Right atrium auricular region (tissue), 2 donors: ENCODE measurements at regions not wholly inside any gene's neighbourhood (a gene's known extent, or its start where the extent isn't known, plus 50 kb on each side); places are given as distances from the start of the nearest gene placed in this dataset.

Source experiments
- DNase-seq: peaks from one replicate; pipeline ENCODE4 v3.0.0-alpha.2; 2019; ENCODE audit warnings: low spot score
- H3K27ac ChIP-seq, 2 donors: fragments of 200-600 bp; sonication (generic); 1 replicate in 1 of 2; 2 replicates in 1 of 2; pipeline ENCODE4 v1.5.1; 2016 to 2019
- H3K27me3 ChIP-seq, 2 donors: fragments of 200-600 bp; sonication (generic); one replicate each; pipeline versions ENCODE4 v1.5.1 to v1.6.0; 2017 to 2019
- H3K36me3 ChIP-seq: fragments of 200-600 bp; sonication (generic); one replicate; pipeline ENCODE4 v1.5.1; 2016
- H3K4me1 ChIP-seq, 2 donors: fragments of 200-600 bp; sonication (generic); one replicate each; pipeline versions ENCODE4 v1.5.1 to v1.6.0; 2017 to 2019
- H3K4me3 ChIP-seq, 2 donors: fragments of 200-600 bp; sonication (generic); 1 replicate in 1 of 2; 2 replicates in 1 of 2; pipeline ENCODE4 v1.5.1; 2017 to 2019; ENCODE audit warnings: mild to moderate bottlenecking in 1 of 2, moderate library complexity in 1 of 2
- H3K9me3 ChIP-seq, 2 donors: fragments of 200-600 bp; sonication (generic); one replicate each; pipeline ENCODE4 v1.5.1; 2019
- CTCF ChIP-seq, 2 donors: fragments of 200-600 bp; sonication (generic); IDR thresholded peaks; one replicate each; pipeline ENCODE4 v1.5.1; 2019; ENCODE audit warnings: antibody characterized with exemption in 2 of 2

GRCh38 chr14:46147452-46147851 lies 504.1 kb downstream of the RPL10L start:
- Histone ChIP-seq H3K9me3 (peaks cover 0 to 4% of the 10 kb centered on the region in 2 donors), H3K27me3 (no peaks in the 10 kb centered on the region), H3K36me3 (no peaks in the 10 kb centered on the region), H3K4me1 (no peaks in the 10 kb centered on the region), H3K4me3 (no peak overlapping the region), H3K27ac (no peak overlapping the region)
- no peak for TF ChIP-seq CTCF (IDR thresholded peaks at IDR 0.05)
- no peak for DNase-seq

- no peak overlapping the region for H3K4me3 ChIP-seq
- H3K27ac ChIP-seq: no peak overlapping the region
- no peaks in the 10 kb centered on the region for H3K27me3 ChIP-seq
- H3K4me1 ChIP-seq: no peaks in the 10 kb centered on the region
- H3K9me3 ChIP-seq: peaks cover 0 to 4% of the 10 kb centered on the region in 2 donors
- no peaks in the 10 kb centered on the region for H3K36me3 ChIP-seq
- DNase-seq: no peak
- TF ChIP-seq CTCF (IDR thresholded peaks at IDR 0.05): no peak
These were observed 504.6 kb downstream of the RPL10L start for GRCh38 chr14:46147024-46147423.

- TF ChIP-seq CTCF (IDR thresholded peaks at IDR 0.05): no peak
- Histone ChIP-seq H3K27ac (no peak overlapping the region), H3K9me3 (no peaks in the 10 kb centered on the region), H3K36me3 (no peaks in the 10 kb centered on the region), H3K27me3 (no peaks in the 10 kb centered on the region), H3K4me3 (no peak overlapping the region), H3K4me1 (no peaks in the 10 kb centered on the region)
- no peak for DNase-seq
These were observed 511.1 kb downstream of the RPL10L start for GRCh38 chr14:46140445-46140844.

GRCh38 chr14:46139649-46140048 lies 511.9 kb downstream of the RPL10L start:
- Histone ChIP-seq H3K4me1 (no peaks in the 10 kb centered on the region), H3K27me3 (no peaks in the 10 kb centered on the region), H3K4me3 (no peak overlapping the region), H3K9me3 (no peaks in the 10 kb centered on the region), H3K36me3 (no peaks in the 10 kb centered on the region), H3K27ac (no peak overlapping the region)
- no peak for DNase-seq
- no peak for TF ChIP-seq CTCF (IDR thresholded peaks at IDR 0.05)

- DNase-seq: no peak
- H3K9me3 ChIP-seq: no peaks in the 10 kb centered on the region
- H3K4me1 ChIP-seq: no peaks in the 10 kb centered on the region
- no peaks in the 10 kb centered on the region for H3K36me3 ChIP-seq
- no peak overlapping the region for H3K4me3 ChIP-seq
- no peak for TF ChIP-seq CTCF (IDR thresholded peaks at IDR 0.05)
- H3K27ac ChIP-seq: no peak overlapping the region
- H3K27me3 ChIP-seq: no peaks in the 10 kb centered on the region
These were observed 513.8 kb downstream of the RPL10L start for GRCh38 chr14:46137786-46138185.

- H3K9me3 ChIP-seq: no peaks in the 10 kb centered on the region
- no peak overlapping the region for H3K4me3 ChIP-seq
- no peak for TF ChIP-seq CTCF (IDR thresholded peaks at IDR 0.05)
- H3K27me3 ChIP-seq: no peaks in the 10 kb centered on the region
- H3K4me1 ChIP-seq: no peaks in the 10 kb centered on the region
- H3K36me3 ChIP-seq: no peaks in the 10 kb centered on the region
- DNase-seq: no peak
- no peak overlapping the region for H3K27ac ChIP-seq
These were observed 515.1 kb downstream of the RPL10L start for GRCh38 chr14:46136456-46136855.
